ENCODE measurements at regions not wholly inside any gene's neighbourhood (a gene's known extent, or its start where the extent isn't known, plus 50 kb on each side); places are given as distances from the start of the nearest gene placed in this dataset.

- TF ChIP-seq CTCF (IDR thresholded peaks at IDR 0.05) (no peak), POLR2AphosphoS5 (IDR thresholded peaks at IDR 0.05; ENCODE audit: insufficient read depth in 1 of 2, low read depth in 1 of 2) (no peak), POLR2A (IDR thresholded peaks at IDR 0.05) (no peak)
Measured at GRCh38 chr4:126661194-126661593, 971.6 kb upstream of the INTU start.
